Activated naive CD8-positive, alpha-beta T cell treated with anti-CD3 and anti-CD28 coated beads, Interleukin-2, amount 10 ng/mL, durations not matched to agents 7 days and 5 days (primary cell): ENCODE measurements at regions not wholly inside any gene's neighbourhood (a gene's known extent, or its start where the extent isn't known, plus 50 kb on each side); places are given as distances from the start of the nearest gene placed in this dataset.
"Not testable (repeated sequence)": the region's sequence is repeated elsewhere in the genome, so short reads cannot be mapped to it uniquely, and the experiment has no call there.

Experiments used
- ATAC-seq: fragments of 150-1000 bp; cut with Tn5 transposase; one replicate; pipeline ENCODE4 v1.10.0; 2021; ENCODE audit warnings: low read depth, moderate library complexity
- POLR2A ChIA-PET: fragments of 350-600 bp; sonication (Branson Sonifier 250); formaldehyde crosslinking; loops from one replicate; lab custom pipeline; 2021; ENCODE audit warnings: antibody characterized with exemption; lab: Charles Lee
- DNase-seq: peaks from one replicate; pipeline ENCODE4 v3.0.0; 2021
- H3K27ac Mint-ChIP-seq: one replicate; pipeline ENCODE4 v1.8.0; 2022; ENCODE audit warnings: mild to moderate bottlenecking, mixed read lengths
- H3K27me3 Mint-ChIP-seq: one replicate; pipeline ENCODE4 v1.8.0; 2022; ENCODE audit warnings: mild to moderate bottlenecking, moderate library complexity, mixed read lengths
- H3K36me3 Mint-ChIP-seq: one replicate; pipeline ENCODE4 v1.8.0; 2021; ENCODE audit warnings: mild to moderate bottlenecking, mixed read lengths
- H3K4me1 Mint-ChIP-seq: one replicate; pipeline ENCODE4 v1.8.0; 2021; ENCODE audit warnings: mixed read lengths
- H3K4me3 Mint-ChIP-seq: one replicate; pipeline ENCODE4 v1.8.0; 2022; ENCODE audit warnings: mild to moderate bottlenecking, moderate library complexity, mixed read lengths
- H3K9me3 Mint-ChIP-seq: one replicate; pipeline ENCODE4 v1.8.0; 2021; ENCODE audit warnings: mixed read lengths

DNA sequence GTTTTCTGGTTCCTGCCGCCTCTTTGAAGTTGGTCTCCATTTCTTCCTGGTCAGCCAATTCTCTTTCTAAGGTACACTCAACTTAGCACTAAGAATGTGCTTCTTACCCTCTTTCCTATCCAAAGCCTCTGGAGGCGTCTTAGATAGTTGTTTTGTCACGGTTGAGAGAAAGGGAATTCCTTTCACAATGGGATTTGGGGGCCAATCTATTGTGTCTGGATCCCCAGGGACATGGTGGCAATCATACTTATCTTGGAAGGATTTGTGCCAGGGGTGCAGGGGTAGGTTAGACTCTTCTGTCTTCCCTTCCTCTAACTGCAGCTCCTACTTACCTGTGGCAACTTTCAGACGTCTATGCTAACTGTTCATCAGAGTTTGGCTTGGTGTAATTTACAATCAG, 287.1 kb downstream of the SOX2 start:
- Mint-ChIP-seq H3K9me3 (no peaks in the 10 kb centered on the region), H3K27me3 (no peaks in the 10 kb centered on the region), H3K27ac (no peak overlapping the region), H3K4me3 (no peak overlapping the region), H3K4me1 (no peaks in the 10 kb centered on the region), H3K36me3 (no peaks in the 10 kb centered on the region)
- ATAC-seq: no peak
- POLR2A ChIA-PET: no interaction called here
- DNase-seq: no peak

DNA sequence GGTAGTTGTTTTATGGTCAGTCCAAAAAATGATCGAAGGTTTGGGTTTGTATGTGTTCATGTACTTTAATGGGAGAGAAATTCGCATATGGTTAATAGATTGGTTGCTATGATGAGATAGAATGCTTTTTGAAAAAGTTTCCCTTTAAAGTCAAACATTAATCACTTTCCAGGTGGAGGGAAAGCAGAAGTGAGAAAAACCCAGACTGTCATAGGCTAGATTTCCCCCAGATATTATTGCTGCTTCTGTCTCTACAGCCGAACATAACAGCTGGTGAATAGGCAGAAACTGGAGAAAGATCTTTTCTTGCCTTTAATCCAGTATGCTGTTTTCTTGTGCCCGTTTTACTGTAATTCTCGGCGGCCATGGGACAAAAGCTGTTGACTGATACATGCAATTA, 287.6 kb downstream of the SOX2 start:
- no peaks in the 10 kb centered on the region for H3K9me3 Mint-ChIP-seq
- ATAC-seq (no peak), DNase-seq (no peak)
- POLR2A ChIA-PET: no interaction called here
- H3K27ac Mint-ChIP-seq: no peak overlapping the region
- no peaks in the 10 kb centered on the region for H3K36me3 Mint-ChIP-seq
- H3K4me1 Mint-ChIP-seq: no peaks in the 10 kb centered on the region
- no peak overlapping the region for H3K4me3 Mint-ChIP-seq
- no peaks in the 10 kb centered on the region for H3K27me3 Mint-ChIP-seq

DNA sequence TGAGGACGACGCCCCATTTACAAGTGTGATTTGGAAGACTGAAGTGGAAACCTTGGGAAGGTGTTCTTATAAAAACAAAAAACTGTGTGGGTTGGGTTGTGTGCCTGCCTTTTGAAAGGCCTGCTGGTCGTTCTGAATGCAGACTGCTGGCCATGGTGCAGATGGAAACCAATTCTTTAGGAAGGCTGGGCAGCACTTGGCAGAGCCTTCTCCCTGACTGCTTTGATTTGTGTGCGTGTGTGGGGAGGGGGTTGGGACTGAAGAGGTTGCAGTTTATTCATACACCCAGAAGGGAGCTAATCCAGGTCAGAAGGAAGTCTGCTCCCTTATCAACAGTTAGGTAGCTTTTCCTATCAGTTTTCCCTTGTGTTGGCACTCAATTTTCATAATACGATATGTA, 288.7 kb downstream of the SOX2 start:
- Mint-ChIP-seq H3K36me3 (no peaks in the 10 kb centered on the region), H3K4me1 (no peaks in the 10 kb centered on the region), H3K27me3 (no peaks in the 10 kb centered on the region), H3K9me3 (no peaks in the 10 kb centered on the region), H3K4me3 (no peak overlapping the region), H3K27ac (no peak overlapping the region)
- ATAC-seq: no peak
- no peak for DNase-seq
- POLR2A ChIA-PET: no interaction called here

DNA sequence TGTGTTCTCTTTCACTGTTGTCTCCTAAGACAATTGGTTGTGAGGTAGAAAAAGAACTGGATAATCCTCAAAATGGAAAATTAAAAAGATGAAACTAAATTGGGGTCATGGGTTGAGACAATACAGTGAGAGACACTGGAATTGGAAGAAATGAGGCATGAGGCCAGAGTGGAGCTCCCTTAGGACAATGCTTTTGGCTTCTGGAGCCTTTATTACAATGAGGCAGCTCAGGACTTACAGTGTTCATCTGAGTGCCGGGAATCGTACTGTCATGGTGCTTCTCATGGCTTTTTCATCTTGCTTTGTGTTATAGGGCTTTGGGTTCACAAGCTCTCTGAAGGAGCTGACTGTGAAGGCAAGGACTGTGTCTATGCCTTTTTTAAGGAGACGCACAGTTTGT, 293.5 kb downstream of the SOX2 start:
- Mint-ChIP-seq H3K9me3 (no peaks in the 10 kb centered on the region), H3K27ac (no peak overlapping the region), H3K36me3 (no peaks in the 10 kb centered on the region), H3K4me3 (no peak overlapping the region), H3K4me1 (no peaks in the 10 kb centered on the region), H3K27me3 (no peaks in the 10 kb centered on the region)
- DNase-seq (no peak), ATAC-seq (no peak)
- POLR2A ChIA-PET: no interaction called here

DNA sequence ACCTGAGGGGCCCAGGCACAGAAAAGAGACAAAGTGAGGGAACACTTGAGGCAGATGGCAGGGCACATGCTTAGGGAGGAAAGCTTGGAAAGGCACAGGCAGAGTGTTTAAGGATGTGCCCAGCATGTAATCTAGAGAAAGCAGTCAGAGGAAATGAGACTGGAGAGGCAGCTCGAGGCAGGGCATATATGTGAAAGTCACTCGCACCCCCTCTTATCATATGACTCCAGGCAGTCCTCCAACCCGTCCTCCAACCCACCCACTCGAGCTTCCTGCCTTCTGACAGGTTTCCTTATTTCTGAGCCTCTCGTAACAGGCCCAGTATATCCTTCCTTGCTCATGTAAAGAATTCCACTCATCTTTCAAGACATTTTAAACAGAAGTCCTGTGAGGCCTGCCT, 294.0 kb downstream of the SOX2 start:
- POLR2A ChIA-PET: no interaction called here
- no peak overlapping the region for H3K27ac Mint-ChIP-seq
- no peak overlapping the region for H3K4me3 Mint-ChIP-seq
- H3K9me3 Mint-ChIP-seq: no peaks in the 10 kb centered on the region
- H3K4me1 Mint-ChIP-seq: no peaks in the 10 kb centered on the region
- ATAC-seq (no peak), DNase-seq (no peak)
- H3K36me3 Mint-ChIP-seq: no peaks in the 10 kb centered on the region
- no peaks in the 10 kb centered on the region for H3K27me3 Mint-ChIP-seq

DNA sequence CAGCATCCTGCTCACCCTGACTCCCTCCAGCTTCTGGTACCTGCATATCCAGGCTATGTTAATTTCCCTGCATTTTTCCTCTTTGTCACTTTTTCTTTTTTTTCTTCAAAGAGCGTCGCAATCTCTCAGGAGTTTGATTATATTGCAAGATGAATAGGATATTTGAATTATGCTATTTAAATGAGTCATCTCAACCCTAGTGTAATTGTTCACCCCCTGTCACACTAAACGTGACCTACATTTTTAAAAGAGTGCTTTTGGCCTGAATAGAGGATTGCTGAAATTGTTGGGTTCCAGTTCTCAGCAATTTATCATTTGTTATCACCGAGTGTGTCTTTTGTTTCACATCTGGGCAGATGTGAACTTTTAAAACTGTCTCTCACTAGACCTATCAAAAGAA, 294.7 kb downstream of the SOX2 start:
- Mint-ChIP-seq H3K36me3 (no peaks in the 10 kb centered on the region), H3K4me1 (no peaks in the 10 kb centered on the region), H3K27me3 (no peaks in the 10 kb centered on the region), H3K27ac (no peak overlapping the region), H3K9me3 (no peaks in the 10 kb centered on the region), H3K4me3 (no peak overlapping the region)
- DNase-seq (no peak), ATAC-seq (no peak)
- POLR2A ChIA-PET: no interaction called here

DNA sequence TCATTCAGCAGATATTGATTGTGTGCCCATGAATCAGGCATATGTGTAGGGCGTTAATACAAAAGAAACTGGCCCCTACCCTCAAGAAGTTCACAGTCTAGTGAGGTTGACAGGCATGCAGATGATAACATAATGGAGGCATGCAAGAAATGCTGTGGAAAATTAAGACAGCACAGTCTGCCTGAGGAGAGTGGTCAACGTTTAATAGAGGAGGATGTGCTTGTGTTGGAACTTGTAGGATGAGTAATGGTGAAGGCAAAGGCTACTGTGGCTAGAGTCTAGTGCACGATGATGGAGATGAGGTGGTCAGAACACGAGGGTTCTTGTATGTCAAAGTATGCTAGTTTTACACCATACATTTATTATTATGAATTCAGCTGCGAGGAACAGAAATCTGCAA, 295.7 kb downstream of the SOX2 start:
- no peaks in the 10 kb centered on the region for H3K36me3 Mint-ChIP-seq
- POLR2A ChIA-PET: no interaction called here
- H3K9me3 Mint-ChIP-seq: no peaks in the 10 kb centered on the region
- H3K27me3 Mint-ChIP-seq: no peaks in the 10 kb centered on the region
- no peak for DNase-seq
- ATAC-seq: no peak
- H3K27ac Mint-ChIP-seq: no peak overlapping the region
- no peaks in the 10 kb centered on the region for H3K4me1 Mint-ChIP-seq
- H3K4me3 Mint-ChIP-seq: no peak overlapping the region

DNA sequence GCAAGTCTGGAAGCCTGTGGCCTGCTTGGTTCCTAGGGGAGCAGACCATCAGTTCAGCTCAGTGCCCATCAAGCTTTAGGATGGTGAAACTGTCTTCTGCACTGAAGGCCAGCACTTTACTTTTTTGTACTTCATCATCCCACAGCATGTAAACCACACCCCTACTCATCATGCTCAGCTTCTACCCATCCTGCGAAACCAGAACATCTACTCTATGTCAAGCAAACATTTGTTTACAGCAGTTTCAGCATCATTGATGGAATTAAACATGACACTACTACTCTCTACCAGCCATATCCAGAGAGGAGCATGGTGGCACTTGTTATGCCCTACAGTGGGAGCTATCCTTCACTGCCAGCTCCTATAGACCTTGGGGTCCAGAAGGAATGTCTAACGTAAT, 306.6 kb downstream of the SOX2 start:
- ATAC-seq (no peak), DNase-seq (no peak)
- POLR2A ChIA-PET: no interaction called here
- H3K27me3 Mint-ChIP-seq: no peaks in the 10 kb centered on the region
- no peaks in the 10 kb centered on the region for H3K4me1 Mint-ChIP-seq
- H3K36me3 Mint-ChIP-seq: no peaks in the 10 kb centered on the region
- H3K9me3 Mint-ChIP-seq: peaks cover 3% of the 10 kb centered on the region
- no peak overlapping the region for H3K4me3 Mint-ChIP-seq
- H3K27ac Mint-ChIP-seq: no peak overlapping the region

DNA sequence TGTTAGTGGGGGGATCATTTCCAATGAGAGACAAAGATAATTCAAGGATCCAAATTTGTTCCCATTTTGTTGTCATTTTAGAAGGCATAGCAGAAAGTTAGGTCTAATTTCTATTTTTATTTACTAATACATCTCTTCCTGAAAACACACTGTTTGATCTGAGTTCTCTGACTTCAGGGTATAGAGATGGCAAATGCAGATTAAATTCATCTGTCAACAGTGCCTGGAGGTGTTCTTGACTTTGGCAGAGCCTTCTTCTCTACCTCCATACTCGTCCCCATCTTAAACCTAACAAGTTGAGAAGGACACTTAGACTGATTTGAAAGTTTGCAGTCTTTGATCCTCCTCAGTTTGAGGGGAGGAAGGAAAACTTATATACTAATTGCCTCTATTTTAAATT, 308.2 kb downstream of the SOX2 start:
- no peak overlapping the region for H3K27ac Mint-ChIP-seq
- POLR2A ChIA-PET: no interaction called here
- H3K36me3 Mint-ChIP-seq: no peaks in the 10 kb centered on the region
- H3K4me3 Mint-ChIP-seq: no peak overlapping the region
- ATAC-seq: no peak
- DNase-seq: no peak
- no peaks in the 10 kb centered on the region for H3K4me1 Mint-ChIP-seq
- H3K9me3 Mint-ChIP-seq: peaks cover 3% of the 10 kb centered on the region
- no peaks in the 10 kb centered on the region for H3K27me3 Mint-ChIP-seq

DNA sequence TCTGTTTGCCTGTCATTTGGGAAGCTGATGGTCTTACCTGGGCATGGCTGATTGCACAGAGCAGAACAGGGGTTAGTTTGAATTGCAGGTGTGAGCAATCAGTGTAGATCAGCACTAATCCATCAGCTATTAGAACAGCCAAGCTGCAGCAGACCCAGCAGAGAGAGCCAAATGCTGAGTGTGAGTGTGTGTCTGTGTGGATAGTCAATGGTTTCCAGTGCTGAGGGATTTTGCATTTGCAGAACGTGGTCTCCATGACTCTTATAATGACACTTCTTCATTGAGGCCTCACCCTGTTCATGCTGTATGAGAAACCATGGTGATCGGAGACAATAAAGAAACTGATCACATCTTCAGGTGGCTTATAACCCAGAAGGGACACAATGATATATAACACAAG, 312.1 kb downstream of the SOX2 start:
- ATAC-seq (no peak), DNase-seq (no peak)
- POLR2A ChIA-PET: no interaction called here
- H3K4me1 Mint-ChIP-seq: no peaks in the 10 kb centered on the region
- H3K9me3 Mint-ChIP-seq: peaks cover 1% of the 10 kb centered on the region
- no peaks in the 10 kb centered on the region for H3K36me3 Mint-ChIP-seq
- H3K27me3 Mint-ChIP-seq: no peaks in the 10 kb centered on the region
- no peak overlapping the region for H3K27ac Mint-ChIP-seq
- no peak overlapping the region for H3K4me3 Mint-ChIP-seq

DNA sequence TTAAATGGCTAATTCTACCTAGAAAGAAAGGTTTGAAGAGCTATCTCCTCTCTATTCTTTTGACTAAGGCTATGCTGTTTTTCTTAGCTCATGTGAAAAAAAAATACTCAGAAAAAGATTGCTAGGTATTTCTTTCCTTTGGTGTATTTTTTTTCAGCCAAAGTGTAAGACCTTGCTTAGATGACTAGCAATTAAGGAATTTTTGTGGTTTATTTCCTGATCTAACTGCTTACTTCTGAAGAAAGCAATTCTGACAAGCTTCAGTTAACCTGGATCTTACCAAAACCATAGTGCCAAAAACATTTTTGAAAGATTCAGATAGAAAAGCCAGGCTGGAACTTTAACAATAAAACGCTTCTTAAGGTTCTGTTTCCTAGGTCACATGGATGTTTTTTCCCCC, 315.6 kb downstream of the SOX2 start:
- Mint-ChIP-seq H3K4me3 (no peak overlapping the region), H3K27me3 (no peaks in the 10 kb centered on the region), H3K27ac (no peak overlapping the region), H3K9me3 (no peaks in the 10 kb centered on the region), H3K4me1 (no peaks in the 10 kb centered on the region), H3K36me3 (no peaks in the 10 kb centered on the region)
- POLR2A ChIA-PET: no interaction called here
- no peak for ATAC-seq
- no peak for DNase-seq

DNA sequence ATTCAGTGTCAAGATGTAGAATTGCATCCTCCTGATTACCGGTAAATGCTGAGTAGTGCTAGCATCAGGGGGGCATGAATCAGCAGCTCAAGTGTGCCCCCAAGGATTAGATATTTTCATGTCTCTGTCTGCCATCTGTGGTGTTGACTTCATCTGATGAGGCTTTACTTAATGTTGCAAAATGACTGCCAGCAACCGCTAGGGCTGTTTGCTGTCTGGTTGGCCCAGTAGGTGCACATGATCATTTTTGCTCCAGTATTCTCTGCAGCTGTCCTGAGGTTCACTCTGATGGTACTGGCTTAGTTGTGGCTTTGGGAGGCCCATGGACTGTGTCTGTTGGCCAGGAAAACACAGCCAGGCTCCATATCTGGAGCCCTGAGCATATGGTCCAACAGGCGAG, 316.4 kb downstream of the SOX2 start:
- Mint-ChIP-seq H3K27me3 (no peaks in the 10 kb centered on the region), H3K36me3 (no peaks in the 10 kb centered on the region), H3K4me3 (no peak overlapping the region), H3K4me1 (no peaks in the 10 kb centered on the region), H3K9me3 (no peaks in the 10 kb centered on the region), H3K27ac (no peak overlapping the region)
- DNase-seq (no peak), ATAC-seq (no peak)
- POLR2A ChIA-PET: no interaction called here

DNA sequence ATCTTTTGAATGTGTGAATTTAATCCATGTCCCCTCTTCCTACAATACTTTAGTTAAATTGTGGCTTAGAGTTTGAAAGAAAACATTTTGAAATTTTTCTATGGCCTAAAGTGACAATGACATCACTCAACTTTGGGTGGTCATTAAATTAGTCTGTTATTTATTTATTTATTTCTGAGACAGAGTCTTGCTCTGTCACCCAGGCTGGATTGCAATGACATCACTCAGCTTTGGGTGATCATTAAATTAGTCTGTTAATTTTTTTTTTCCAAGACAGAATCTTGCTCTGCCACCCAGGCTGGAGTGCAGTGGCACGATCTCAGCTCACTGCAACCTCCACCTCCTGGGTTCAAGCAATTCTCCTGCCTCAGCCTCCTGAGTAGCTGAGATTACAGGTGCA, 322.5 kb downstream of the SOX2 start:
- ATAC-seq, POLR2A ChIA-PET, H3K27ac Mint-ChIP-seq, H3K4me3 Mint-ChIP-seq, H3K27me3 Mint-ChIP-seq, H3K36me3 Mint-ChIP-seq, H3K4me1 Mint-ChIP-seq, DNase-seq, H3K9me3 Mint-ChIP-seq: not testable (repeated sequence)

DNA sequence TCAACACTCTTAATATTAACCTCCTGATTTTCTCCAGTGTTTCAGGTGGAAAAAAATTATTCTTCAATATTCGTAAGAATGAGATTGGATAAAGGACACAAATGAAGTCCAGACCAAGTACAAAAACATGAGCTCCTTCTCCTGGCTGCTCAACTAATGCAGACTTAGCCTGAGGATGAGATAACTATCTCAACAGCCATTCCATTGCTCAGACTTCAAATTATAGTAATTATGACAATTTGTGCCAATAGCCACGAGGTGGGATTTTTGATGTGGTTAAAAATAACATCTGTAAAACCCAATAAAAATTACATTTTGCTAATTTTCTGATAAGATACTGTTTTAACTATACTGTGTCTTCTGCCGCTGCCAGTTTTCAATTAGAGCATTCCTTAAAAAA, 323.6 kb downstream of the SOX2 start:
- H3K9me3 Mint-ChIP-seq: peaks cover 4% of the 10 kb centered on the region
- DNase-seq (no peak), ATAC-seq (no peak)
- H3K4me1 Mint-ChIP-seq: no peaks in the 10 kb centered on the region
- H3K27me3 Mint-ChIP-seq: no peaks in the 10 kb centered on the region
- POLR2A ChIA-PET: no interaction called here
- H3K27ac Mint-ChIP-seq: no peak overlapping the region
- H3K36me3 Mint-ChIP-seq: no peaks in the 10 kb centered on the region
- no peak overlapping the region for H3K4me3 Mint-ChIP-seq

DNA sequence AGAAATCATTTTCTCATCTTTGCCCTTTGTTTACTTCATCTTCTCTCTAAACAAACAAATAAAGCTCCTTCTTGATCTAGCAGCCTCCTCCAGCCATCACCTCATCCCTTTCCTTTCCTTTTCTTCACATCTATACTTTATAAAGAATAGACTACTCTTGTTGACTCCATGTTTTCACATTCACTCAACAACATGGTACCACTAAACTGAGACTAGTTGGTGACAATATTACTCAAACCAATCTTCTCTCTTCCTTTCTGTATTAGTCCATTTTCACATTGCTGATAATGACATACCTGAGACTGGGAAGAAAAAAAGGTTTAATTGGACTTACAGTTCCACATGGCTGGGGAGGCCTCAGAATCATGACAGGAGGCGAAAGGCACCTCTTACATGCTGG, 324.7 kb downstream of the SOX2 start:
- ATAC-seq (no peak), DNase-seq (no peak)
- Mint-ChIP-seq H3K27ac (no peak overlapping the region), H3K36me3 (no peaks in the 10 kb centered on the region), H3K27me3 (no peaks in the 10 kb centered on the region), H3K4me3 (no peak overlapping the region), H3K4me1 (no peaks in the 10 kb centered on the region), H3K9me3 (peaks cover 4% of the 10 kb centered on the region)
- POLR2A ChIA-PET: no interaction called here
